PC-9 (cell line): ENCODE measurements at regions not wholly inside any gene's neighbourhood (a gene's known extent, or its start where the extent isn't known, plus 50 kb on each side); places are given as distances from the start of the nearest gene placed in this dataset.

ENCODE experiments used
- BruUV-seq: library from RNA; stranded (reverse); fragments of 400-500 nt; replicated peaks from 2 replicates; lab custom pipeline; 2021; lab: Mats Ljungman, UMichigan
- CTCF ChIA-PET: fragments of 300-600 bp; sonication (Branson Sonifier 250); formaldehyde crosslinking; loops from one replicate; lab custom pipeline; 2022; ENCODE audit warnings: antibody characterized with exemption; lab: Charles Lee
- POLR2A ChIA-PET: fragments of 300-600 bp; sonication (Branson Sonifier 250); formaldehyde crosslinking; loops from one replicate; lab custom pipeline; 2022; ENCODE audit warnings: antibody characterized with exemption; ENCODE audit not compliant: unreplicated experiment; lab: Charles Lee
- DNase-seq, 2 experiments: peaks; one replicate each; pipeline versions ENCODE4 v3.0.0 to v3.0.0-alpha.2; 2015 to 2022; ENCODE audit warnings: mixed read lengths in 1 of 2
- H2AFZ ChIP-seq: fragments of 200-600 bp; sonication (generic); 2 replicates; pipeline ENCODE4 v1.8.1; 2017; ENCODE audit warnings: antibody characterized with exemption
- H3F3A ChIP-seq: fragments of 200-600 bp; sonication (generic); 2 replicates; pipeline ENCODE4 v1.8.1; 2017; ENCODE audit warnings: antibody characterized with exemption, mild to moderate bottlenecking, low read depth; ENCODE audit not compliant: insufficient read depth
- H3K27ac ChIP-seq: fragments of 200-600 bp; sonication (generic); 2 replicates; pipeline ENCODE4 v1.6.1; 2016; ENCODE audit warnings: mixed run types
- H3K27me3 ChIP-seq: fragments of 200-600 bp; sonication (generic); 2 replicates; pipeline ENCODE4 v1.6.1; 2016; ENCODE audit warnings: low read depth, mixed run types; ENCODE audit not compliant: insufficient read depth
- H3K36me3 ChIP-seq: fragments of 200-600 bp; sonication (generic); 2 replicates; pipeline ENCODE4 v1.6.1; 2016; ENCODE audit warnings: low read depth, mixed run types
- H3K4me1 ChIP-seq: fragments of 200-600 bp; sonication (generic); replicated peaks from 2 replicates; pipeline ENCODE4 v1.6.1; 2016; ENCODE audit warnings: mixed run types; ENCODE audit not compliant: insufficient read depth
- H3K4me2 ChIP-seq: fragments of 200-600 bp; sonication (generic); 2 replicates; pipeline ENCODE4 v1.6.1; 2017; ENCODE audit warnings: mixed run types
- H3K4me3 ChIP-seq: fragments of 200-600 bp; sonication (generic); 2 replicates; pipeline ENCODE4 v1.6.1; 2016; ENCODE audit warnings: mixed run types
- H3K79me2 ChIP-seq: fragments of 200-600 bp; sonication (generic); 2 replicates; pipeline ENCODE4 v1.6.1; 2017; ENCODE audit warnings: low read depth, mixed run types
- H3K9me2 ChIP-seq: fragments of 200-600 bp; sonication (generic); 2 replicates; pipeline ENCODE4 v1.8.1; 2017; ENCODE audit warnings: mild to moderate bottlenecking; ENCODE audit not compliant: insufficient read depth
- H3K9me3 ChIP-seq: fragments of 200-600 bp; sonication (generic); 2 replicates; pipeline ENCODE4 v1.8.1; 2016; ENCODE audit warnings: low read depth; ENCODE audit not compliant: insufficient read depth
- H4K20me1 ChIP-seq: fragments of 200-600 bp; sonication (generic); 2 replicates; pipeline ENCODE4 v1.8.1; 2017; ENCODE audit not compliant: insufficient read depth
- EZH2 ChIP-seq: fragments of 200-600 bp; sonication (generic); IDR thresholded peaks from 2 replicates; pipeline ENCODE4 v1.8.0; 2017; ENCODE audit warnings: antibody characterized with exemption, low read depth
- intact Hi-C: fragments of 100-400 bp; cut with micrococcal nuclease; formaldehyde crosslinking; loops from one replicate; pipeline ENCODE4 v1.10.0; 2022; ENCODE audit not compliant: unreplicated experiment
- TF ChIP-seq, protein P1 (sequence below): fragments of 200-600 bp; sonication (generic); conservative IDR thresholded peaks from 2 replicates; pipeline ENCODE4 v1.6.1; 2017; ENCODE audit warnings: mixed run types, antibody characterized with exemption, mild to moderate bottlenecking, moderate library complexity

DNA sequence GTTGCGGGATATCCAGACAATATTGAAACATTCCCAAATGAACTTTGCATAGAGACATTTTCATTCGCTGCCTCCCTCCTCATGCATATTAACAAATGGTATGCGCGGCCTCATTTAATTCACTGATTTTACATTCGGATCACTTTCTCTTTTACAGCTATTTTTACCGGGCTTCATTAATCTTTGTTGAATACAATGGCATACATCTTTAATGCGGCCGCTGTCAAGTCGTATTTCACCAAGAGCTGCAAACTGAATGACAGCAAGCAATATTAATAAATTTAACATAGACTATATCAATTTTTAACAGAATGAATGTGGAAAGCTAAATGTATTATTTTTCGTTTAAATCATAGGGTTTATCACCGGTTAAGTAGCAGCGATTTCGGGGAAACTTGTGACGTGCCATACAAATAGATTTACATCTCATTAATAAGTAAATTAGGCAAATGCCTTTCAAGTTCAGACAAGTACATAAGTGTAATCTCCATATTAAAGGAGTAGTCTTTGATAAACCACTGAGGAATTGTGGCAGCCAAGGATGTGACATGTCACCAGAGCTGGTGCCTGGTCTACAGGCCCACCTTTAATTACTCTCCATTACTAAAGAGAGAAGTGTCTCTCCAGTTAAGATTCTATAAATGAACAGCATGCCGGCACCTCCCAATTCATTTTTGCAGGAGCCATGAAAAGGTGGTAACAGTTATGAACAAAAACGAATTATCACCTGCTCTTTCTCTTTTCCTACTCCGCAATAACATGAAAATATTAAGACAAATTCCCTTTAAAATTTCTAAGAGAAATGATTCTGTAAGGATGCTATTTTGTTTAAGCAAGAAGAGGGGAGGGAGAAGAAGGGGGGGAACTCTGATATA lies 568.9 kb upstream of the MKI67 start:
- ChIA-PET POLR2A (no interaction called here), CTCF (no interaction called here)
- Histone ChIP-seq H3K4me3 (no peak overlapping the region), H3K79me2 (no peaks in the 10 kb centered on the region), H2AFZ (no peak overlapping the region), H3F3A (no peaks in the 10 kb centered on the region), H3K4me1 (no peaks in the 10 kb centered on the region), H3K9me3 (no peaks in the 10 kb centered on the region), H3K4me2 (no peak overlapping the region), H3K9me2 (no peaks in the 10 kb centered on the region), H3K27me3 (peaks cover 68% of the 10 kb centered on the region), H3K36me3 (no peaks in the 10 kb centered on the region), H3K27ac (no peak overlapping the region), H4K20me1 (no peaks in the 10 kb centered on the region)
- DNase-seq, result no peak
- no peak for TF ChIP-seq EZH2
- TF ChIP-seq, protein P1, sequence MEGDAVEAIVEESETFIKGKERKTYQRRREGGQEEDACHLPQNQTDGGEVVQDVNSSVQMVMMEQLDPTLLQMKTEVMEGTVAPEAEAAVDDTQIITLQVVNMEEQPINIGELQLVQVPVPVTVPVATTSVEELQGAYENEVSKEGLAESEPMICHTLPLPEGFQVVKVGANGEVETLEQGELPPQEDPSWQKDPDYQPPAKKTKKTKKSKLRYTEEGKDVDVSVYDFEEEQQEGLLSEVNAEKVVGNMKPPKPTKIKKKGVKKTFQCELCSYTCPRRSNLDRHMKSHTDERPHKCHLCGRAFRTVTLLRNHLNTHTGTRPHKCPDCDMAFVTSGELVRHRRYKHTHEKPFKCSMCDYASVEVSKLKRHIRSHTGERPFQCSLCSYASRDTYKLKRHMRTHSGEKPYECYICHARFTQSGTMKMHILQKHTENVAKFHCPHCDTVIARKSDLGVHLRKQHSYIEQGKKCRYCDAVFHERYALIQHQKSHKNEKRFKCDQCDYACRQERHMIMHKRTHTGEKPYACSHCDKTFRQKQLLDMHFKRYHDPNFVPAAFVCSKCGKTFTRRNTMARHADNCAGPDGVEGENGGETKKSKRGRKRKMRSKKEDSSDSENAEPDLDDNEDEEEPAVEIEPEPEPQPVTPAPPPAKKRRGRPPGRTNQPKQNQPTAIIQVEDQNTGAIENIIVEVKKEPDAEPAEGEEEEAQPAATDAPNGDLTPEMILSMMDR, result no peak
- intact Hi-C loops, result no loop called here
- no TSS peak for BruUV-seq

DNA sequence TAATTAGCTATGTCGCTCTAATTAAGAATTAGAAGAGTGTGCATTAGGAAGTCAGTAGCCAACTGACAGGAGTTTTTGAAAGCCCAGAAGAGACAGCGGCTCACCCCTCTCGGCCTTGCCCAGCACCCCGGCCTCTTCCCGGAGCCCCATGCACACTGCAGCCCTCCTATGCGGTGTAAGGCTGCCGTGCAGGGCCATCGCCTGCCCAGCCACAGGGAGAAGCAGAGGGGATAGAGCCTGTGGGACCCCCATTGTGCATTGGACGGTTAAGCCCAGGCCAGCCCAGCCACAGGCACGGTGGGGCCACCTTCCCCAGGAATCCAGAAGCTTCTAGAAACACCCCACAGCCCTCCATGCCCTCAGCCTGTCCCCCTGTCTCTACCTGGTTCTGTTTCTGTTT lies 569.7 kb upstream of the MKI67 start:
- H3K9me2 ChIP-seq, result no peaks in the 10 kb centered on the region
- H3K9me3 ChIP-seq, result no peaks in the 10 kb centered on the region
- intact Hi-C loops, result no loop called here
- H3K4me3 ChIP-seq, result no peak overlapping the region
- ChIA-PET CTCF (no interaction called here), POLR2A (no interaction called here)
- BruUV-seq, result no TSS peak
- H3K27ac ChIP-seq, result no peak overlapping the region
- H3K36me3 ChIP-seq, result no peaks in the 10 kb centered on the region
- H3K4me1 ChIP-seq, result no peaks in the 10 kb centered on the region
- no peak for DNase-seq
- H3K4me2 ChIP-seq, result no peak overlapping the region
- H3K27me3 ChIP-seq, result peaks cover 62% of the 10 kb centered on the region
- H2AFZ ChIP-seq, result no peak overlapping the region
- no peak for TF ChIP-seq EZH2
- TF ChIP-seq, protein P1, result no peak
- H4K20me1 ChIP-seq, result no peaks in the 10 kb centered on the region
- H3K79me2 ChIP-seq, result no peaks in the 10 kb centered on the region
- no peaks in the 10 kb centered on the region for H3F3A ChIP-seq

DNA sequence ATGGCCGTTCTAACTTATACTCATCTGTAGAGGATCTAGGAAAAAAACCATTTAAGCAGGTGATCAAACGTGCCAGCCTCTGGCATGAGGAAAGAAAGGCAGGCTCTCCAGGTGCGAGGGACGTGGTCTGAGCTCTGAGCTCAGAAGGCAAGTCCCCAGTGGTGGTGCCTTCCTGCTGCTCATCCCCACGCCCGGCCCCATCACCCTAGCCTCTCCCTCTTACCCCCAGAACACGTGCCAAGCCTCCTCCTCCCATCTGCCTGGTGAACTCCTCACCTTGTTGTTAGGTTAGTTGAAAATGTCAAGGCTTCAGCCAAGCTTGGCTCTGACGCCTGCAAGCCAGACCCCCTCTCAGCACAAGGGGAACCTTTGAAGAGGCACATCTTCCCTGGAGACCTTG lies 571.2 kb upstream of the MKI67 start:
- intact Hi-C loops, result no loop called here
- Histone ChIP-seq H3K9me3 (no peaks in the 10 kb centered on the region), H3K4me1 (no peaks in the 10 kb centered on the region), H3K9me2 (no peaks in the 10 kb centered on the region), H3K36me3 (no peaks in the 10 kb centered on the region), H3K4me3 (no peak overlapping the region), H3K27ac (no peak overlapping the region), H3F3A (no peaks in the 10 kb centered on the region), H2AFZ (no peak overlapping the region), H3K79me2 (no peaks in the 10 kb centered on the region), H4K20me1 (no peaks in the 10 kb centered on the region), H3K27me3 (peaks cover 49% of the 10 kb centered on the region), H3K4me2 (no peak overlapping the region)
- DNase-seq, result no peak
- TF ChIP-seq, protein P1, result no peak
- no peak for TF ChIP-seq EZH2
- CTCF ChIA-PET, result no interaction called here
- POLR2A ChIA-PET, result no interaction called here
- BruUV-seq, result no TSS peak
